Left lung (tissue), 4 donors: ENCODE measurements at regions not wholly inside any gene's neighbourhood (a gene's known extent, or its start where the extent isn't known, plus 50 kb on each side); places are given as distances from the start of the nearest gene placed in this dataset.

Source experiments
- ATAC-seq: fragments of 200-7000 bp; cut with Tn5 transposase; one replicate; pipeline ENCODE4 v1.9.1; 2020; ENCODE audit warnings: moderate library complexity
- DNase-seq, 4 donors: peaks; one replicate each; pipeline ENCODE4 v3.0.0-alpha.2; 2013 to 2020
- H3K27ac ChIP-seq, 2 donors: fragments of 200-600 bp; sonication (generic) in 1 of 2; one replicate each; pipeline versions ENCODE4 v1.5.0 to v1.8.0; 2020 to 2021
- H3K27me3 ChIP-seq, 2 donors: fragments of 200-600 bp; sonication (generic) in 1 of 2; one replicate each; pipeline versions ENCODE4 v1.5.0 to v1.8.0; 2020 to 2021
- H3K36me3 ChIP-seq, 2 donors: fragments of 200-600 bp; sonication (generic) in 1 of 2; one replicate each; pipeline versions ENCODE4 v1.5.0 to v1.8.0; 2020 to 2021
- H3K4me1 ChIP-seq, 2 donors: fragments of 200-600 bp; one replicate each; pipeline ENCODE4 v1.8.0; 2021
- H3K4me3 ChIP-seq, 2 donors: fragments of 200-600 bp; sonication (generic) in 1 of 2; one replicate each; pipeline versions ENCODE4 v1.5.0 to v1.8.0; 2020 to 2021; ENCODE audit warnings: mild to moderate bottlenecking in 1 of 2
- H3K9me3 ChIP-seq, 2 donors: fragments of 200-600 bp; sonication (generic) in 1 of 2; one replicate each; pipeline versions ENCODE4 v1.5.0 to v1.8.0; 2020 to 2021
- CTCF ChIP-seq, 2 donors: fragments of 200-600 bp; sonication (generic) in 1 of 2; IDR thresholded peaks; one replicate each; pipeline versions ENCODE4 v1.5.0 to v1.8.0; 2021; ENCODE audit warnings: antibody characterized with exemption in 2 of 2
- intact Hi-C, 2 donors: fragments of 100-400 bp; cut with DNase I; formaldehyde crosslinking; loops; one replicate each; pipeline versions ENCODE4 v1.11.2 to v1.14.2; 2022
- donor health status: DM: no; HTN: yes; CAD: no.
- donor health status: DM: no; HTN: no; CAD: no.

- TF ChIP-seq CTCF (IDR thresholded peaks at IDR 0.05) = no peak
- ATAC-seq (no peak), DNase-seq (no peak)
- Histone ChIP-seq H3K9me3 (no peaks in the 10 kb centered on the region), H3K27ac (no peak overlapping the region), H3K27me3 (no peaks in the 10 kb centered on the region), H3K4me1 (no peaks in the 10 kb centered on the region), H3K36me3 (no peaks in the 10 kb centered on the region), H3K4me3 (no peak overlapping the region)
- intact Hi-C loops = no loop called here
These were observed 424.0 kb downstream of the ADAMTS20 start for GRCh38 chr12:43127886-43128549.

- intact Hi-C loops = no loop called here
- no peak overlapping the region for H3K4me3 ChIP-seq
These were observed 425.2 kb downstream of the ADAMTS20 start for GRCh38 chr12:43126652-43127375.

GRCh38 chr12:43123461-43123860 is 428.5 kb downstream of the ADAMTS20 start:
- H3K4me3 ChIP-seq = no peak overlapping the region
- DNase-seq (no peak), ATAC-seq (no peak)
- no peak overlapping the region for H3K27ac ChIP-seq
- peaks cover 0 to 4% of the 10 kb centered on the region in 2 donors for H3K9me3 ChIP-seq
- intact Hi-C loops = no loop called here
- no peak for TF ChIP-seq CTCF (IDR thresholded peaks at IDR 0.05)
- H3K27me3 ChIP-seq = no peaks in the 10 kb centered on the region
- H3K4me1 ChIP-seq = no peaks in the 10 kb centered on the region
- no peaks in the 10 kb centered on the region for H3K36me3 ChIP-seq

More at GRCh38 chr12:43126652-43127375, 425.2 kb downstream of the ADAMTS20 start:
- H3K27ac ChIP-seq = no peak overlapping the region
- ATAC-seq (no peak), DNase-seq (no peak)
- H3K36me3 ChIP-seq = no peaks in the 10 kb centered on the region
- H3K4me1 ChIP-seq = no peaks in the 10 kb centered on the region
- TF ChIP-seq CTCF (IDR thresholded peaks at IDR 0.05) = no peak
- H3K27me3 ChIP-seq = no peaks in the 10 kb centered on the region
- no peaks in the 10 kb centered on the region for H3K9me3 ChIP-seq

- Histone ChIP-seq H3K27ac (no peak overlapping the region), H3K36me3 (no peaks in the 10 kb centered on the region), H3K9me3 (peaks cover 0 to 4% of the 10 kb centered on the region in 2 donors), H3K4me1 (no peaks in the 10 kb centered on the region), H3K4me3 (no peak overlapping the region), H3K27me3 (no peaks in the 10 kb centered on the region)
- no peak for TF ChIP-seq CTCF (IDR thresholded peaks at IDR 0.05)
- intact Hi-C loops = no loop called here
- ATAC-seq = no peak
- no peak for DNase-seq
These were observed 431.9 kb downstream of the ADAMTS20 start for GRCh38 chr12:43120150-43120549.

- no peak for DNase-seq
- TF ChIP-seq CTCF (IDR thresholded peaks at IDR 0.05) = no peak
- H3K27me3 ChIP-seq = no peaks in the 10 kb centered on the region
- H3K4me1 ChIP-seq = no peaks in the 10 kb centered on the region
- no peak overlapping the region for H3K4me3 ChIP-seq
- H3K9me3 ChIP-seq = peaks cover 0 to 4% of the 10 kb centered on the region in 2 donors
- intact Hi-C loops = no loop called here
- no peak for ATAC-seq
- no peaks in the 10 kb centered on the region for H3K36me3 ChIP-seq
- no peak overlapping the region for H3K27ac ChIP-seq
These were observed 433.1 kb downstream of the ADAMTS20 start for GRCh38 chr12:43118881-43119280.
